Right ventricle myocardium superior (tissue), 1 donor: ENCODE measurements at regions not wholly inside any gene's neighbourhood (a gene's known extent, or its start where the extent isn't known, plus 50 kb on each side); places are given as distances from the start of the nearest gene placed in this dataset.
"Not testable (repeated sequence)": the region's sequence is repeated elsewhere in the genome, so short reads cannot be mapped to it uniquely, and the experiment has no call there.

Experiments used
- ATAC-seq: fragments of 200-7000 bp; cut with Tn5 transposase; one replicate; pipeline ENCODE4 v1.9.1; 2020; ENCODE audit warnings: mild to moderate bottlenecking; ENCODE audit not compliant: poor library complexity
- DNase-seq: peaks from one replicate; pipeline ENCODE4 v3.0.0-alpha.2; 2020
- intact Hi-C: fragments of 100-400 bp; cut with DNase I; formaldehyde crosslinking; loops from one replicate; pipeline ENCODE4 v1.11.2; 2022
- donor health status: DM: no; HTN: yes; CAD: no; lungs with severe emphysema.

- DNase-seq, intact Hi-C loops: not testable (repeated sequence)
Measured at GRCh38 chr1:220475608-220476007, 52.3 kb upstream of the MARK1 start.

DNA sequence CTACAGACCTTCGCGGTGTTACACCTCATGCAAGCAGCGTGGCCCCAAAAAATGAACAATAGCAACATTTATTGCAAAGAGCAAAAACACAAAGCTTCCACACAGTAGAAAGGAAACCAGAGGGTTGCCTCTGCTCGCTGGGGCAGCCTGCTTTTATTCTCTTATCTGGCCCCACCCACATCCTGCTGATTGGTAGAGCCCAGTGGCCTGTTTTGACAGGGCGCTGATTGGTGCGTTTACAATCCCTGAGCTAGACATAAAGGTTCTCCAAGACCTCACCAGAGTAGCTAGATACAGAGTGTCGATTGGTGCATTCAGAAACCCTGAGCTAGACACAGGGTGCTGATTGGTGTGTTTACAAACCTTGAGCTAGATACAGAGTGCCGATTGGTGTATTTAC lies 52.8 kb upstream of the MARK1 start:
- DNase-seq, intact Hi-C loops, ATAC-seq: not testable (repeated sequence)

More at GRCh38 chr1:220475608-220476007, 52.3 kb upstream of the MARK1 start:
- ATAC-seq = not testable (repeated sequence)

GRCh38 chr1:220473440-220473839 lies 54.5 kb upstream of the MARK1 start:
- intact Hi-C loops = no loop called here
- DNase-seq (no peak), ATAC-seq (no peak)

GRCh38 chr1:220462752-220463151 lies 65.2 kb upstream of the MARK1 start:
- ATAC-seq (no peak), DNase-seq (no peak)
- intact Hi-C loops = no loop called here

DNA sequence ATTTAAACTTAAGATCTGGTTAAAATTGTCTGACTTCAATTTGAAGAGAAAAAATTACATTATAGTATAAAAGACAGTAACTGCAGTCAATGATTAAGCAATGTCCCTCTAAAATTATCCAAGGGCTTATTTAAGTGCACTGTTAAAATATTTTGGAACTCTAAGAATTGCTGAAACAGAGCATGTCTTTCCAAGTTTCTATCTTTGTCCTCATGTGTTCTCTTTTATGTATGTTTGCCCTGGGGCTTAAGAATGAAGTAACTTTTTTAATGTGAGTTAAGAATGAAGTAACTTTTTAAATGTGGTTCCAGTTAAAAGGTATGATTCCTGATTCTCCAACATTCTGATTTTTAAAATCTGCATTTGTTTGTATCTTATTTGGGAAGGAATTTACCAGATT lies 69.0 kb upstream of the MARK1 start:
- intact Hi-C loops = no loop called here
- ATAC-seq (no peak), DNase-seq (no peak)

- ATAC-seq = no peak
- intact Hi-C loops = no loop called here
- no peak for DNase-seq
Measured at GRCh38 chr1:220457957-220458609, 69.9 kb upstream of the MARK1 start.

DNA sequence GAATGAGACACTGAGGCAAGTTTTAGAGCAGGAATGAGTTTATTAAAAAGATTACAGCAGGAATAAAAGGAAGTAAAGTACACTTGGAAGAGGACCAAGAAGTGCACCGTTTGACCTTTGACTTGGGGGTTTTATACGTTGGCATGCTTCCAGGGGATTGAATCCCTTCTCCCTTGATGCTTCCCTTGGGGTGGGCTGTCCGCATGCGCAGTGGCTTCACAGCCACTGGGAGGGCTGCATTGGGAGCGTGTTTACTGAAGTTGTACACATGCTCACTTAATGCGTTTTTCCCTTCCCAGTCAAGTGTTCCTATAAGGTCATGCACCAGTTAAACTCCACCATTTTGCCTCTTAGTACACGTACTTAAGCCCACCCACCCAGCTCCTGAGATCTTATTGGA lies 72.4 kb upstream of the MARK1 start:
- DNase-seq (no peak), ATAC-seq (no peak)
- intact Hi-C loops = no loop called here

DNA sequence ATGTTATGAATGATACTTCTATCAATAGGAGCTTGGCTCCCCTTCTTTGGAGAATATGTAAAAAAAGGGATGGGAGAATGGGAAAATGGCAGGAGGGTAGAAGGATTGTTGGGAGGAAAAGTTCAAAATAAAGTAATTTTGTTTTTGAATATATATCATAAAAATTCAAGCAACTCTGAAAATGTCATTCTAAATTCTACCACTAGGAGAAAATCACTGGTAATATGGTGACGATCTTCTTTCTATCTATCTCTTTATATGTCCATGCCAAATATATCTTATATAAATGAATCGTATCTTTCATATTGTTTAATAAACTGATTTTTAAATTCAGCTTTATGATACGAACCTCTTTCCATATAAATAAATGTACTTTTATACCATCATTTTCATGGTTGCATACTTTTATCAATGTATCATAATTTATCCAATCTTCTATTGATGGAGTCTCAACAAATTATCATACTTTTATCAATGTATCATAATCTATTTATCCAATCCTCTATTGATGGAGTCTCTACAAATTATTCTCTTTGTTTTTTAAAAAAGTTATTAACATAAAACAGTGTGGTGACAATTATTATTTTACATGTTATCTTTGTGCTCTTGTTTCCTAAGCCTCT lies 73.7 kb upstream of the MARK1 start:
- ATAC-seq (no peak), DNase-seq (no peak)
- intact Hi-C loops = no loop called here

- intact Hi-C loops = no loop called here
- ATAC-seq (no peak), DNase-seq (no peak)
Measured at GRCh38 chr1:220453371-220453770, 74.6 kb upstream of the MARK1 start.

DNA sequence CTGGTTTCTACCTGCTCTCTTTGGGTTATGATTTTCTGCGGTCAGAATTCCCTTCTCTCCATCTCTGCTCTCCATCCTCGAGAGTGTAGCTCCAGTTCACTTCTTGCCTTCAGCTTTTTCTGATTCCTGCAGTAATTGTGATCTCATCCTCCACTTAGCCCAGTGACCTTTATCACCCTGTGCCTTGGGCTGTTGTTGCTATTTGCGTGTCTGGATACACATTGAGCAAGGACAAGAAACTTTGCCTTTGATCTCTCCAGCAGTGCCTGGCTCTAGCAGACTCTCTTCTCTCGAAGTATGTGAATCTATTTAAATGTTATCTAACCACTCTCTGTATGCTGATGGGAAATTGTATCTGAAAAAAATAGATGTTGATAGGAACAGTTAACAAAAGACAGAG lies 76.4 kb upstream of the MARK1 start:
- DNase-seq (no peak), ATAC-seq (peak; percentile 79)
- intact Hi-C loops = no loop called here

GRCh38 chr1:220450927-220451326 lies 77.0 kb upstream of the MARK1 start:
- intact Hi-C loops = no loop called here
- ATAC-seq (no peak), DNase-seq (no peak)

DNA sequence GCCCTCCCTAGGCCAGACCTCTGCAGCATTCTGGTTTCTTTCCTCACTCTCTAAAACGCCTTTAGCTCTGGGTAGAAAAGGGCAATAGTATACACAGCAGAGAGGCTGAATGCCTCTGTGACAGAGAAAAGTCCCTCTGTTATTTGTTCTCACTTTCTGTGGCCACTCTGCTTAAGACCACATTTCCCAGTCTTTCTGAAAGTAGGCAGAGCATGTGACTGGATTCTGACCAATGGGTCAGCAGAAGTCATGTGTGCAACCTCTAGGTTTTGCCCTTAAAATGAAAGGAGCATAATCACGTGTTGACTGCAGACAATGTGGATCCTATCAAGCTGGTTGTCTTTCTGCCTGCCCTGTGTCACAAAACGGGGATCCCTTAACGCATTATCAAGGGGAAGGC lies 79.7 kb upstream of the MARK1 start:
- ATAC-seq (no peak), DNase-seq (no peak)
- intact Hi-C loops = no loop called here

- DNase-seq, ATAC-seq, intact Hi-C loops: not testable (repeated sequence)
Measured at GRCh38 chr1:220444586-220444985, 83.3 kb upstream of the MARK1 start.

GRCh38 chr1:220441211-220441610 lies 86.7 kb upstream of the MARK1 start:
- DNase-seq = no peak
- intact Hi-C loops = no loop called here
- no peak for ATAC-seq

DNA sequence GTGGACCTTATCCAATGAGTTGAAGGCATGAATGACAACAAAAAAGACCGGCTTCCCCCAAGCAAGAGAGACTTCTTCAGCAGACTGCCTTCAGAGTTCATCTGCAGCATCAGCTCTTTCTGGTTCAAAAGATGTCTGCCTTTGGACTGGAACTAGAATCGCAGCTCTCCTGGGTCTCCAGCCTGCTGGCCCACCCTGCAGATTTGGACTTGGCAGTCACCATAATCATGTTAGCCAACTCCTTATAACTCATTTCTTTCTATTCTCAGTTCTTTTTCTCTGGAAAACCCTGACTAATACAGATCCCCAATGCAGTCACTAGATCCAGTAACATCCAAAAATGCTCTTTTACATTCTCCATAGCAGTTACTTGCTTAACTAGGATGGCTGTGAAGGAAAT lies 89.2 kb upstream of the MARK1 start:
- intact Hi-C loops = no loop called here
- DNase-seq (no peak), ATAC-seq (no peak)

DNA sequence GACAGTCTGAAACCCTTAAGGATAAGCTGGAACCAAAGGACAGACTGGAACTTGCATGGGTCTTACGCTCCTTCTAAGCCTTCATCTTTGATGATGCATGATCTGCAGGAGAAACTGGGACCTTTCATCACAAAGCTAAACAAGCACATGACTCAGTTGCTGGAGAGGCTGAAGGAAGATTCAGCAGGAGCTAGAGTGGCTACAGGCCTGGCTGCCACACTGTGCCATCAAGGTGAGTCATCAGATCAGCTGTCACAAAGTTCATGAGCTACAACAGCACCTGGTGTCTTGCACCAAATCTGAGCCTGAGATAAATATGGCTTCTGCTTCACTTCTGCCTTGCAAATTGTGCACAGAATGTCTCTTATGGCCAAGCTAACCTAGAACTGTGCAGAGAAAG lies 95.5 kb upstream of the MARK1 start:
- intact Hi-C loops = no loop called here
- ATAC-seq (no peak), DNase-seq (no peak)

DNA sequence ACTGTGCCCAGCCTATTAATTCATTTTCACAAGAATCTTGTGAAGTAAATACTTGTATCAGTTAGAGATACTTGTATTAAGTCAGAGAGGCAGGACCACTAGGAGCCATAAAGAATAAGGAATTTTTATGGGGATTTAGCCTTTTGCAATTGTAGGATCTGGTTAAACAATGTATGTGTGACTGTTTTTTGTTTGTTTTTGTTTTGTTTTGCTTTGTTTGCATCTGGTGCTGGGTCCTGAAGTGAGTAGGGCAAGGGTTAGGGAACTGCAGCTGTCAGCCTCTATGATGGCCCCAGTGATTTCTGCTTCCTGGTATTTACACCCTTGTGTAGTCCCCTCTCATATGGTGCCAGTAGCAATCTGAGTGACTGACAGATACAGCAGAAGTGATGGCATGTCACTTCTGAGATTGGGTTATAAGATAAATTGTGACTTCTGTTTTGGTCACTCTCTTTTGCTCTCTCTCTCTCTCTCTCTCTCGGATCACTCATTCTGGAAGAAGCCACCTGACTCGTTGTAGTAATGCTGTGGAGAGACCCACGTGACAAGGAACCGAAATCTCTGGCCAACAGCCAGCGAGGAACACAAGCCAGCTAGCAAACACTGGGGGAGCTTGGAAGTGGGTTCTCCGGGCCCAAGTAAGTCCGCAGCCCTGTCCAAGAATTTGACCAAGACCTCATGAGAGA lies 96.2 kb upstream of the MARK1 start:
- ATAC-seq (no peak), DNase-seq (no peak)
- intact Hi-C loops = no loop called here

DNA sequence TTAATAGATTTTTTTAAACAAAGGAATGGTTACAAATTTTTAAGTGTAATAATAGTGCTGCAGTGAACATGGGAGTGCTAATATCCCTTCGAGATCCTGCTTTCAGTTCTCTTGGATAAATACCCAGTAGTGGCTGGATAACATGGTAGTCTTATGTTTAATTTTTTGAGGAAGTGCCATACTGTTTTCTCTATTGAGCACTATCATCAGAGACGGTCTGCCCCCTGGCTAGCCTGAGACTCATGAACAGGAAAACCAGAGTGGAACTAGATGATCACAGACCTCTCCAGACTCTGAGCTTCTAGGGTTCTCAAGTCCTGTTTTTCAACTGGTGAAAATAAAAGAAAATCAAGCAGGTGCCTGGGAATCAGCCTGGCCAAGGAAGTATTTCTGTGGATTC lies 97.3 kb upstream of the MARK1 start:
- no peak for ATAC-seq
- intact Hi-C loops = no loop called here
- DNase-seq = no peak

DNA sequence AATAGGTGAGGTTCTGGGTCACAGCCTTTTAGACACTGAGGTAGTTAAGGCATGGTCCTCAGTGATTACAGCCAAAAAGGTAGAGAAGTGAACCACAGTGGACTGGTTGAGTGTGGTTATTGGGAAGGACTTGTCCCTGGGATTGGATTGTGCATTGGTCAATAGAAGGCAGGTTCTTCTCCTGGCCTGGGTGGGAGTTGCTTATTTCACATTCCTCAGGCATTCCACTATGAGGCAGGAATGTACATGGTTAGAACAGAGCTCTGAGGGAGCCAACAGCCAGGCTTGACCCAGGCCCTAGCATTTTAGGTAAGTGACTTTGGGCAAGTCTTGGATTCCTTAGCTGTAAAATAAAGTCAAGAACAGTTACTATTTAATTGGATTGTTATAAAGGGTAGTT lies 97.9 kb upstream of the MARK1 start:
- ATAC-seq = no peak
- intact Hi-C loops = no loop called here
- DNase-seq = no peak

- intact Hi-C loops = no loop called here
- ATAC-seq = no peak
- DNase-seq = no peak
Measured at GRCh38 chr1:220426989-220427388, 100.9 kb upstream of the MARK1 start.
